GM18873 (cell line): ENCODE measurements at regions not wholly inside any gene's neighbourhood (a gene's known extent, or its start where the extent isn't known, plus 50 kb on each side); places are given as distances from the start of the nearest gene placed in this dataset.
"Not testable (repeated sequence)": the region's sequence is repeated elsewhere in the genome, so short reads cannot be mapped to it uniquely, and the experiment has no call there.

ENCODE experiments used
- ATAC-seq: cut with Tn5 transposase; IDR thresholded peaks from one replicate; pipeline ENCODE4 v1.9.1; 2021; ENCODE audit warnings: mild to moderate bottlenecking, moderate library complexity, moderate number of reproducible peaks; ENCODE audit not compliant: unreplicated experiment, low FRiP score

- no peak for ATAC-seq
These were observed 99.3 kb upstream of the CTBP2 start for GRCh38 chr10:125259651-125260050.

GRCh38 chr10:125258676-125259075 lies 98.3 kb upstream of the CTBP2 start:
- ATAC-seq = no peak

- no peak for ATAC-seq
These were observed 97.3 kb upstream of the CTBP2 start for GRCh38 chr10:125257521-125258108.

GRCh38 chr10:125256026-125256425 lies 95.7 kb upstream of the CTBP2 start:
- ATAC-seq = no peak

GRCh38 chr10:125252937-125253336 lies 92.6 kb upstream of the CTBP2 start:
- ATAC-seq = no peak

- not testable (repeated sequence) for ATAC-seq
These were observed 90.5 kb upstream of the CTBP2 start for GRCh38 chr10:125250834-125251233.

GRCh38 chr10:125249948-125250347 lies 89.6 kb upstream of the CTBP2 start:
- ATAC-seq = no peak

- no peak for ATAC-seq
These were observed 88.1 kb upstream of the CTBP2 start for GRCh38 chr10:125248489-125248888.

- ATAC-seq = no peak
These were observed 87.2 kb upstream of the CTBP2 start for GRCh38 chr10:125247576-125247975.

GRCh38 chr10:125243532-125244253 lies 83.3 kb upstream of the CTBP2 start:
- no peak for ATAC-seq

GRCh38 chr10:125238682-125239081 lies 78.3 kb upstream of the CTBP2 start:
- ATAC-seq = no peak

GRCh38 chr10:125236091-125236490 lies 75.7 kb upstream of the CTBP2 start:
- no peak for ATAC-seq

- no peak for ATAC-seq
These were observed 75.0 kb upstream of the CTBP2 start for GRCh38 chr10:125235093-125236069.

GRCh38 chr10:125234576-125234975 lies 74.2 kb upstream of the CTBP2 start:
- not testable (repeated sequence) for ATAC-seq

- ATAC-seq = no peak
These were observed 73.4 kb upstream of the CTBP2 start for GRCh38 chr10:125233726-125234125.

GRCh38 chr10:125232841-125233240 lies 72.5 kb upstream of the CTBP2 start:
- no peak for ATAC-seq

GRCh38 chr10:125231813-125232475 lies 71.6 kb upstream of the CTBP2 start:
- no peak for ATAC-seq

GRCh38 chr10:125231116-125231812 lies 70.9 kb upstream of the CTBP2 start:
- ATAC-seq = no peak

GRCh38 chr10:125230251-125230650 lies 69.9 kb upstream of the CTBP2 start:
- no peak for ATAC-seq
